ENCODE measurements at regions not wholly inside any gene's neighbourhood (a gene's known extent, or its start where the extent isn't known, plus 50 kb on each side); places are given as distances from the start of the nearest gene placed in this dataset.

DNA sequence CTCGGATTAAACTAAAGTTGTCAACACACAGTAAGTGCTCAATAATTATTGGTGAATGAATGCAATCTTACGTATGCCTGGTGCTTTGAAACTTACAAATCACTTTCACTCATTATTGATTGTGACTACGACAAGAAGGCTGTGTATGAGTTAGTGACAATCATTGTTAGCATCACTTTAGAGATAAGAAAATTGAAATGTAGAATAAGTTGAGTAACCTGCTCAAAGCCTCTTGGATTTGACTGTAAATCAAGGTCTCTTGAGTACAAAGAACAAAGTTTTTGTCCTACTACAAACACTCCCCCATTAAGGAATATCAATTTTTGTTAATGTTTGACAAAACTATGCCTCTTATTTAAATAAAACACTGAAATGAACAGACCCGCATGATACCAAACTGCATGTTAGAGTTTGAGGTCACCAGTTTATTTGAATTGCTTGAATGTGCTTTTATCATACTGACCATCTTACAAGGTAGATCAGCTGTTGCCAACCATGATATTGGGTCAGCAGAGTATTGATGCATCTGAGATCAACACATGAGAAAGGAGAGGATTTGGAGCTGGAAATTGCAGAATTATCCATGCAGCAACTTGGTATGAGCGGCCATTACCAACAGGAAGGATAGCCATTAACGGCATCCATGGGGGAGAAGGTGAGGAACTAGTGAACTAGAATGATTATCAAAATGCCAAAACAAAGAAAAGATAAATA, 142.1 kb downstream of the IRS1 start (continued):
- TF ChIP-seq, protein P1, sequence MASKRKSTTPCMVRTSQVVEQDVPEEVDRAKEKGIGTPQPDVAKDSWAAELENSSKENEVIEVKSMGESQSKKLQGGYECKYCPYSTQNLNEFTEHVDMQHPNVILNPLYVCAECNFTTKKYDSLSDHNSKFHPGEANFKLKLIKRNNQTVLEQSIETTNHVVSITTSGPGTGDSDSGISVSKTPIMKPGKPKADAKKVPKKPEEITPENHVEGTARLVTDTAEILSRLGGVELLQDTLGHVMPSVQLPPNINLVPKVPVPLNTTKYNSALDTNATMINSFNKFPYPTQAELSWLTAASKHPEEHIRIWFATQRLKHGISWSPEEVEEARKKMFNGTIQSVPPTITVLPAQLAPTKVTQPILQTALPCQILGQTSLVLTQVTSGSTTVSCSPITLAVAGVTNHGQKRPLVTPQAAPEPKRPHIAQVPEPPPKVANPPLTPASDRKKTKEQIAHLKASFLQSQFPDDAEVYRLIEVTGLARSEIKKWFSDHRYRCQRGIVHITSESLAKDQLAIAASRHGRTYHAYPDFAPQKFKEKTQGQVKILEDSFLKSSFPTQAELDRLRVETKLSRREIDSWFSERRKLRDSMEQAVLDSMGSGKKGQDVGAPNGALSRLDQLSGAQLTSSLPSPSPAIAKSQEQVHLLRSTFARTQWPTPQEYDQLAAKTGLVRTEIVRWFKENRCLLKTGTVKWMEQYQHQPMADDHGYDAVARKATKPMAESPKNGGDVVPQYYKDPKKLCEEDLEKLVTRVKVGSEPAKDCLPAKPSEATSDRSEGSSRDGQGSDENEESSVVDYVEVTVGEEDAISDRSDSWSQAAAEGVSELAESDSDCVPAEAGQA (IDR thresholded peaks at IDR 0.05; ENCODE audit: low read depth), result peak; percentile 45; the same call in 1 of the 2 replicates
- TF ChIP-seq, protein P1 (CRISPR knock-in tag; IDR thresholded peaks at IDR 0.05; ENCODE audit: borderline replicate concordance), result no peak
- TF ChIP-seq, protein P2, sequence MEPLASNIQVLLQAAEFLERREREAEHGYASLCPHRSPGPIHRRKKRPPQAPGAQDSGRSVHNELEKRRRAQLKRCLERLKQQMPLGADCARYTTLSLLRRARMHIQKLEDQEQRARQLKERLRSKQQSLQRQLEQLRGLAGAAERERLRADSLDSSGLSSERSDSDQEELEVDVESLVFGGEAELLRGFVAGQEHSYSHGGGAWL (CRISPR knock-in tag; IDR thresholded peaks at IDR 0.05), result no peak
- TF ChIP-seq ZNF432 (CRISPR knock-in tag; IDR thresholded peaks at IDR 0.05; ENCODE audit: borderline replicate concordance) (no peak), FOXC1 (CRISPR knock-in tag; IDR thresholded peaks at IDR 0.05; ENCODE audit: borderline replicate concordance) (no peak), EZH2 (conservative IDR thresholded peaks at IDR 0.05; ENCODE audit: low read depth, low read length) (no peak), ZBTB3 (CRISPR knock-in tag; IDR thresholded peaks at IDR 0.05; ENCODE audit: borderline replicate concordance, low read depth) (no peak), ZNF839 (CRISPR knock-in tag; IDR thresholded peaks at IDR 0.05; ENCODE audit: borderline replicate concordance) (no peak), ZFP36 (IDR thresholded peaks at IDR 0.05; ENCODE audit: borderline replicate concordance, low read depth, low read length, partially characterized antibody) (no peak), NFE2L2 (IDR thresholded peaks at IDR 0.05; ENCODE audit: low read length) (no peak), ZNF234 (CRISPR knock-in tag; conservative IDR thresholded peaks at IDR 0.05) (no peak; the same call in 1 of the 2 replicates), RBM22 (optimal IDR thresholded peaks at IDR 0.05; ENCODE audit: low read length) (no peak), RFXANK (CRISPR knock-in tag; IDR thresholded peaks at IDR 0.05) (peak; percentile 35; the same call in 1 of the 2 replicates), ARID2 (CRISPR knock-in tag; IDR thresholded peaks at IDR 0.05; ENCODE audit: borderline replicate concordance) (no peak), EEA1 (CRISPR knock-in tag; IDR thresholded peaks at IDR 0.05; ENCODE audit: borderline replicate concordance) (no peak)
- TF ChIP-seq, protein P3, sequence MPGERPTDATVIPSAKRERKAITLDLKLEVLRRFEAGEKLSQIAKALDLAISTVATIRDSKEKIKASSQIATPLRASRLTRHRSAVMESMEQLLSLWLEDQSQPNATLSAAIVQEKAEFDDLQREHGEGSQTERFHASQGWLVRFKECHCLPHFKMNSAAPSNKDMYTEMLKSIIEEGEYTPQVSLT (CRISPR knock-in tag; IDR thresholded peaks at IDR 0.05; ENCODE audit: borderline replicate concordance, low read depth), result no peak
- TF ChIP-seq, protein P4, sequence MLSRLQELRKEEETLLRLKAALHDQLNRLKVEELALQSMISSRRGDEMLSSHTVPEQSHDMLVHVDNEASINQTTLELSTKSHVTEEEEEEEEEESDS (CRISPR knock-in tag; IDR thresholded peaks at IDR 0.05; ENCODE audit: borderline replicate concordance), result no peak
- TF ChIP-seq, protein P5, sequence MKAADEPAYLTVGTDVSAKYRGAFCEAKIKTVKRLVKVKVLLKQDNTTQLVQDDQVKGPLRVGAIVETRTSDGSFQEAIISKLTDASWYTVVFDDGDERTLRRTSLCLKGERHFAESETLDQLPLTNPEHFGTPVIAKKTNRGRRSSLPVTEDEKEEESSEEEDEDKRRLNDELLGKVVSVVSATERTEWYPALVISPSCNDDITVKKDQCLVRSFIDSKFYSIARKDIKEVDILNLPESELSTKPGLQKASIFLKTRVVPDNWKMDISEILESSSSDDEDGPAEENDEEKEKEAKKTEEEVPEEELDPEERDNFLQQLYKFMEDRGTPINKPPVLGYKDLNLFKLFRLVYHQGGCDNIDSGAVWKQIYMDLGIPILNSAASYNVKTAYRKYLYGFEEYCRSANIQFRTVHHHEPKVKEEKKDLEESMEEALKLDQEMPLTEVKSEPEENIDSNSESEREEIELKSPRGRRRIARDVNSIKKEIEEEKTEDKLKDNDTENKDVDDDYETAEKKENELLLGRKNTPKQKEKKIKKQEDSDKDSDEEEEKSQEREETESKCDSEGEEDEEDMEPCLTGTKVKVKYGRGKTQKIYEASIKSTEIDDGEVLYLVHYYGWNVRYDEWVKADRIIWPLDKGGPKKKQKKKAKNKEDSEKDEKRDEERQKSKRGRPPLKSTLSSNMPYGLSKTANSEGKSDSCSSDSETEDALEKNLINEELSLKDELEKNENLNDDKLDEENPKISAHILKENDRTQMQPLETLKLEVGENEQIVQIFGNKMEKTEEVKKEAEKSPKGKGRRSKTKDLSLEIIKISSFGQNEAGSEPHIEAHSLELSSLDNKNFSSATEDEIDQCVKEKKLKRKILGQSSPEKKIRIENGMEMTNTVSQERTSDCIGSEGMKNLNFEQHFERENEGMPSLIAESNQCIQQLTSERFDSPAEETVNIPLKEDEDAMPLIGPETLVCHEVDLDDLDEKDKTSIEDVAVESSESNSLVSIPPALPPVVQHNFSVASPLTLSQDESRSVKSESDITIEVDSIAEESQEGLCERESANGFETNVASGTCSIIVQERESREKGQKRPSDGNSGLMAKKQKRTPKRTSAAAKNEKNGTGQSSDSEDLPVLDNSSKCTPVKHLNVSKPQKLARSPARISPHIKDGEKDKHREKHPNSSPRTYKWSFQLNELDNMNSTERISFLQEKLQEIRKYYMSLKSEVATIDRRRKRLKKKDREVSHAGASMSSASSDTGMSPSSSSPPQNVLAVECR (CRISPR knock-in tag; IDR thresholded peaks at IDR 0.05; ENCODE audit: borderline replicate concordance), result peak; percentile 14; the same call in 1 of the 2 replicates
